Caki2 (cell line): ENCODE measurements at regions not wholly inside any gene's neighbourhood (a gene's known extent, or its start where the extent isn't known, plus 50 kb on each side); places are given as distances from the start of the nearest gene placed in this dataset.
"Not testable (repeated sequence)": the region's sequence is repeated elsewhere in the genome, so short reads cannot be mapped to it uniquely, and the experiment has no call there.

Source experiments
- DNase-seq: peaks from one replicate; pipeline ENCODE4 v3.0.0-alpha.2; 2015; ENCODE audit warnings: low read depth
- in situ Hi-C: cut with HindIII; loops from 2 replicates; pipeline ENCODE4 v1.10.0; 2016; ENCODE audit warnings: low sequenced_read_pairs, low pct_unique_long_range_greater_than_20kb, mixed read lengths

DNA sequence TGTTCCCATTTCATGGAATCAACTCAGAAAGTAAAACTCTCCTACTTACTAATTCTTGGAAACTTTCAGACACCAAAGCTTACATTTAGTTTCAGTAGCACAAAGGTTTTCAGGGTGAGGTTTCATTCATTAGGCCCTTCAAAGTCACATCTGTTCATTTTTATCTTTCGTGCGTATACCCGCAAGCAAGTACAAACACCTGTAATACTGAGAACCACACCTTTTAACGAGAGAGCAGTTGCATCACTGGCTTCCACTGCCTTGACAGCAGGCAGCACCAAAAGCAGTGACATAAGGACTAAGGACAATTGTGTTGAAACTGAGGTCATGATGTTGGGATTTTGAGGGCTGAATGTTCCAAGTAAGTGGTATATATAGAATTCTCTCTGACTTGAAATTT is 60.5 kb downstream of the GOLGA6L22 start:
- in situ Hi-C loops, DNase-seq: not testable (repeated sequence)

DNA sequence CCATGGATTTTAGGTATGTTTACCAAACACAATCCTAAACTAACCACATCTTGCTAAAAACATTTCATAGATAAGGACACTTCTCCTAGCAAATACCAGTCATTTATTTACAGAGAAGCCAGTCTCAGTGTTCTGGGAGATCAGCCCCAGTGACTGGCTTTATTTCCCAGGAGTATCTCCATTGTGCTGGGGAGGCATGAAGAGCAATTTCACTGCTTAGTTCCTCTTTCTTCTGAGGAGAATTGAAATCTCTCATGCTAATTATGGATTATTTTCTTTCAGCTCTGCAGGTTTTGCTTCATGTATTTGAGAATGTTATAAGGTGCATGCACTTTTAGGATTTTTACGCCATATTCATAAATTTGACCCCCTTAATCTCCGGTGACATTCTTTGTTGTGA is 67.8 kb downstream of the GOLGA6L22 start:
- in situ Hi-C loops, DNase-seq: not testable (repeated sequence)

DNA sequence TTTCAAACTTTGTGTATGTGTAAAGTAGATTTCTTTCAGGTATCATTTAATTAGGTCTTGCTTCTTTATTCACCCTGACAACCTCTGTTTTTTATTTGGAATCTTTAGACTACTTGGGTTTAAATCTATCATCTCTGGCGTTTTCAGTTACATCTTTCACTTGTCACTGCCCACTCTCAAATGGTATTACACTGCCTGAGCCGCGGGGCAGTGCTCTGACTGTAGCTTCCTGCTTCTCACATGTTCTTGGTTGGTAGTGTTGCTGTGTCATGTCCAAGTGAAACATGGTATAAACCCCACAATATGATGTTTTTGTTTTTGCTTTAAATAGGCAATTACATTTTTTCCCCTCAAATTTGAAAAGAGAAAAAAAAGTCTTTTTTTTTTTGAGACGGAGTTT is 68.3 kb downstream of the GOLGA6L22 start:
- DNase-seq, in situ Hi-C loops: not testable (repeated sequence)

DNA sequence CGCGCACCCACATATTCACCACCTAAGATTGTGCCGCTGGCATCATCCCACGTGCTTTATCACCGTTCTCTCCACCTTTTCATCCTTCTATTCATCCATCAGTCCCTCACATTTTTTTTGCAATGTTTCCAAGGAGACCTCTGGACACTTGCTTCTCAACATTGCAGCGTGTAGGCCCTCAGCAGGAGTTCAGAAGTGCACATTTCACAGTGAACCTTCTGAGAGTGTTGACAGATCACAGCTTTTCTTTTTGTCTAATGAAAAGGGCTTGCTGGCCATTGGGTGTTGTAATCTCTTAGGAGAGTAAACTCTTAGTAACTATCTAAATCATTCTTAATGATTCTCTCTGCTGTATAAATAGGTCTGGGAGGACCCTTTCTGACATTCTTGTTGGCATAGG is 70.5 kb downstream of the GOLGA6L22 start:
- in situ Hi-C loops, DNase-seq: not testable (repeated sequence)

DNA sequence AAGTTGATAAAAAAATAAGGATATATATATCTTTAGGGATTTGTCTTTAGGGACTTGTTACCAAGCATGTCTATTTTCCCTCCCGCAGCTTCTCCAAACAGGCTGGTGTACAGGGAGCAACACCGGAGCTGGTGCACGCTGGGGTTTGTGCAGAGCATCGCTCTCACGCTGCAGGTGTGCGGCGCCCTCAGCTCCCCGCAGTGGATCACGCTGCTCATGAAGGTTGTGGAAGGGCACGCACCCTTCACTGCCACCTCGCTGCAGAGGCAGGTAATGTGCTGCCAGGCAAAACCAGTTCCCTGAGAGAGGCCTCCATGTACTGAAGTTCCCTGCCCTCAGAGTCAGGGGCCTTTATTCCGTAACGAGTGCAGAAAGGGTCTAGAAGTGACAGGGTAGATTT is 101.0 kb downstream of the GOLGA6L22 start:
- DNase-seq, in situ Hi-C loops: not testable (repeated sequence)

DNA sequence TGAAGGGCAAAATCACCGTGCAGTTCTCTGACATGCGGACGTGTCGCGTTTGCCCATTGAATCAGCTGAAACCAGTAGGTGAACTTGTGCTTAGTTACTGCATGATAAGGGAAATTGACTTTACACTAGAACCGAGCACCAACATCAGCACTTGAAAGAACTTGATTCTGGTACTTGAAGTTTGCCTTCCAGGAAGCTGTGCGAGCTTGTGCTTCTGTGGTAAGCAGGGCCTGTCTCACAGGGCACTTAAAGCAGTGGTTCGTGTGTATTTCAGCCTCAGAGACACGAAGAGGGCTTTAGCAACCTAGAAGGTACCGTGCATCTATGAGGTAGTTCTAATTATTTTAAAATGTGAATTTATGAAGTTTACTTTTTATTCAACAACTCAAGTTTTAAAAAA is 103.0 kb downstream of the GOLGA6L22 start:
- DNase-seq, in situ Hi-C loops: not testable (repeated sequence)

DNA sequence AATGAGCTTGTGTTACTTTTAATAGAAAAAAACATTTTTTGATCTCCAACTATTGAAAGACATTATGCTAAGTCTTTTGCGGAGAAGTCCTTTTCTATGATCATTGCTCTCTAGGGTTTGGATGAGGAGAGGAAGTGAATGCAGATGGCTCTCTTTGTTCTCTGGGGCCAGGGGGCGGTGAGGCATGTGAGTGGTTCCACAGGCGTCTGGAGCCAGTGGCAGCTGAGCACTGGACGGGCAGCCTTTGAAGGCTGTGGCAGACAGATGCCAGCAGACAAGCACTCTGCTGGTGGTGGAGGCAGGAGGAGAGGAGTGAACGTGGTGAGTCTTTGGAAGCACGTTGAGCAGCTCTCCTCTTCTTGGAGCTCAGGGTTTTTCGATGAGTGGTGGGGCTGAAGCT is 107.8 kb downstream of the GOLGA6L22 start:
- DNase-seq, in situ Hi-C loops: not testable (repeated sequence)

DNA sequence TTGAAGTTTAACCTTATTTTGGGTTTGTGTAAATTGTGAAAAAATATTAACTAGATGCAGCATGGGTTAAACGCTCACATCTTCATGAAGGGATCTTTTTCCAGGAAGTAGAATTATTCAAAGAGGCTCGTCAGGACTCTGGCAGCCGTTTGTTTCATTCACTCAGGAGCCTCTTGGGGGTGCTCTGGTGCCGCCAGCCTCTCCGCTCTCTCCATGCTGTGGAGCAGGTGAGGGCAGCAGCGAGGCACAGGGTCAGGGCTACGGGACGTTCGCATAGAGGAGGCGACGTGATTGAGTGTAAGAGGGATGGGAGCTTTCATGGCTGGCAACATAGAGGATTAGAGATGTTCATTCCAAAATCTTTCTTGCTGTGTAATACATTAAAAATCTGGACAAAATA is 110.8 kb downstream of the GOLGA6L22 start:
- in situ Hi-C loops, DNase-seq: not testable (repeated sequence)

DNA sequence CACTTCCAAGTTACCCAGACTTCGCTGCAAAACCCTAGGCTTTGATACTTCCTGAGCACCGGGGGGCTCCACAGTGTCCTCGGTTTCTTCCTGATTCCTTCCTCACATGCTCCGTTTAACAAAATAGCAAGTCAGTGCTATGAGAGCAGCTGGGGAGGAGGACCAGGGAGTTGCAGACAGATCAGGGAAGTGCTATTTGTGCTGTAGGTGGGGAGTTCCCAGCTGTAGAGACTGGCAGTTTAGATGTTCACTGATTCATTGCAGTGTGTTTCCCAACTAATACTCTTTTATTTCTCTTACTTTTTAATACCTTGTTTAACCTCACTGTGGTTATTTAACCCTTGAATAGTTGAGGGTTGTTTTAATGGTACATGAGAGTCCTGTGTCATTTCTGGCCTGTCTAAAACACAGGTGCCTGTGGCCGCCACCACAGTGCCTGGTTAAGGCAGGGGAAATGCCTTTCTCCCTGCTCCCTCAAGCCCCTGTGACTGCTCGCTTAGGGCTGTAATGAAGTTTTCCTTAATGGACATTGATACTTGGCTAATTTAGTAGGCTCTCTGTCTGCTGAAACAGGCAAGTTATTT is 113.5 kb downstream of the GOLGA6L22 start:
- in situ Hi-C loops, DNase-seq: not testable (repeated sequence)

DNA sequence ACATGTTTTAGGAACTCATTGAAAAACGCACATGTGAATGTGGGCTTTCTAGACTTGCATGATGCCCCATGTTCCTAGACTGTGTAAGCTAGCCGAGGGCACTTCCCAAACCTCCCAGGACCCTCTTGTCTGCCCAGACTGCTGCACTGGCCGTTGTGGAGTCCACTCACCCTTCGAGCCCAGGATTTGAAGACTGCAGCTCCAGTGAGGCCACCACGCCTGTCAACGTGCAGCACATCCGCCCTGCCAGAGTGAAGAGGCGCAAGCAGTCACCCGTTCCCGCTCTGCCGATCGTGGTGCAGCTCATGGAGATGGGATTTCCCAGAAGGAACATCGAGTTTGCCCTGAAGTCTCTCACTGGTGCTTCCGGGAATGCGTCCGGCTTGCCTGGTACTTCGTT is 114.1 kb downstream of the GOLGA6L22 start:
- DNase-seq, in situ Hi-C loops: not testable (repeated sequence)

DNA sequence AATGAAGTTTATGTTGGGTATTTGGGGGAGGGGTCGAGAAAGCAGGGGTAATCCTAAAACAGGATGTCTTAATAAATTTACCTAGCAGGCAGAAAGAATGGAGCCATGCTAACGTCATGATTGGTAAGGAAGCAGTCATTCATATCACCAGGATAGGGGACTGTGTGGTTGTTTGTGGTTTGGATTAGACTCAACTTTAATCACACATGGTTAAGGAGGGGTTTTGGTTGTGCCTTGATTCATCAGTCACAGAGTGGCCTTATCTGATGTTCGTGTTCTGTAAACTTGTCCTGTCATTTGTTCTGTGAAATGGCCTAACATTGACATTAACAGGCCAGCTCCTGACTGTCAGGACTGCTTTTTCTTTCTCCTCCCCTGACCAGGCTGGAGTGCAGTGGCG is 119.1 kb downstream of the GOLGA6L22 start:
- in situ Hi-C loops, DNase-seq: not testable (repeated sequence)

DNA sequence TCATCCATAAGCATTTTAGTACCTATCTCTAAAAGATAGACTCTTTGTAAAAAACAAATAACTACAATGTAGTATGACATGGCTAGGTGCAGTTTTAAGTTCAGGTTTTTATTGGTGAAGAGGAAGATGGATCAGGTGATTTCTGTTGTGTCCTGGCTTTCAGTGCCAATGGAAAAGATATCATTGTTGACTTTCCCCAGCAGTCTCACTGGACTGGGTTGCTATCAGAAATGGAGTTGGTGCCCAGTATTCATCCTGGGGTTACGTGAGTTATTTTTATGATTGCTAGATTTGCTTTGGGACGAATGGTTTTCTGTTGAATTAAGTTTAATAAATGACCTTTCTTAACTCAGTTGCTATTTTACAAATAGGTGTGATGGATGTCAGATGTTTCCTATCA is 120.5 kb downstream of the GOLGA6L22 start:
- in situ Hi-C loops, DNase-seq: not testable (repeated sequence)

DNA sequence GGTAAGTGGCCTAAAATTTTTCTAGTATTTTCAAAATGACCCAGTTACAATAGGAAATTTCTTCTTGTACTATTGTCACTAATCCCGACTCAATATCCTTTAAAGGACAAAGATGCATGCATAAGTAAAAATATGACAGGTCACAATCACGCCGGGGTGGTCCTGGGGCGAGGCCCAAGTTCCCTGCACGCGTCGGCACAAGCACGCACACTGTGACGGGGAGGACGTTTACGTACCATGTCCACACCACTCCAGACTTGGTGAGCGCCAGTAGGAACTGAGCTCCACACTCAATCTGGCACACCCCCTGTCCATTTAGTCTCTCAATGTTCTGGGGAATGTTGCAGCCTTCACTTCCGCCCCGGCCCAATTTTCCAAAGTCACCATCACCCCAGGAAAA is 128.7 kb downstream of the GOLGA6L22 start:
- DNase-seq, in situ Hi-C loops: not testable (repeated sequence)

DNA sequence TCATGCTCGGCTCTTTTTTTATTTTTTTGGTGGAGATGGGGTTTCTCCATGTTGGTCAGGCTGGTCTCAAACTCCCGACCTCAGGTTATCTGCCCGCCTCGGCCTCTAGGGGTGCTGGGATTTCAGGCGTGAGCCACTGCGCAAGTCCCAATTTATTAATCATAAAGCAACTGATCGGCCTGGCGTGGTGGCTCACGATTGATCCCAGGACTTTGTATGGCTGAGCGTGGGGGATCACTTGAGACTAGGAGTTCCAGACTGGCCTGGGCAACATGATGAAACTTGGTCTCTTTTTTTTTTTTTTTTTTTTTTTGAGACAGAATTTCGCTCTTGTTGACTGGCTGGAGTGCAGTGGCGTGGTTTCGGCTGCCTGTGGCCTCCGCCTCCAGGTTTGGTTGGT is 139.8 kb downstream of the GOLGA6L22 start:
- in situ Hi-C loops, DNase-seq: not testable (repeated sequence)

DNA sequence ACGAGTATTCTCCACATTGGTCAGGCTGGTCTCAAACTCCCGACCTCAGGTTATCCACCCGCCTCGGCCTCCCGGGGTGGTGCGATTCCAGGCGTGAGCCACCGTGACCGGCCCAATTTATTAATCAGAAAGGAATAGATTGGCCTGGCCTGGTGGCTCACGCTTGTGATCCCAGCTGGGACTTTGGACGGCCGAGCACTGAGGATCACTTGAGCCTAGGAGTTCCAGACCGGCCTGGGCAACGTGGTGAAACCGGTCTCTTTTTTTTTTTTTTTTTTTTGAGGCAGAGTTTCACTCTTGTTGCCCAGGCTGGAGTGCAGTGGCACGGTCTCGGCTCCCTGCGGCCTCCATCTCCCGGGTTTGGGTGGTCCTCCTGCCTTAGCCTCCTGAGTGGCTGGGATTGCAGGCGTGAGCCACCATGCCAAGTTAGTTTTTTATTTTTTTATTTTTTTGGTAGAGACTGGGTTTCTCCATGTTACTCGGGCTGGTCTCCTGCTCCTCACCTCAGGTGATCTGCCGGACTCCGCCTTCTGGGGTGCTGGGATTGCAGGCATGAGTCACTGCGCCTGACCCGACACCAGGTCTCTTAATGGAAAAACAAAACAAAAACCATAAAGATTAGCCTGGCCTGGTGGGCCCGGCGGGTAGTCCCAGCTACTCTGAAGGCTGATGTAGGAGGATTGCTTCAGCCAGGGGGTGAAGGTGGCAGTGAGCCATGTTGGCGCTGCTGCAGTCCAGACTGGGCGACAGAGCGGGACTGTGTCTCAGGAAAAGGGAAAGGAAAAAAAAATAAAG is 141.0 kb downstream of the GOLGA6L22 start:
- DNase-seq, in situ Hi-C loops: not testable (repeated sequence)

DNA sequence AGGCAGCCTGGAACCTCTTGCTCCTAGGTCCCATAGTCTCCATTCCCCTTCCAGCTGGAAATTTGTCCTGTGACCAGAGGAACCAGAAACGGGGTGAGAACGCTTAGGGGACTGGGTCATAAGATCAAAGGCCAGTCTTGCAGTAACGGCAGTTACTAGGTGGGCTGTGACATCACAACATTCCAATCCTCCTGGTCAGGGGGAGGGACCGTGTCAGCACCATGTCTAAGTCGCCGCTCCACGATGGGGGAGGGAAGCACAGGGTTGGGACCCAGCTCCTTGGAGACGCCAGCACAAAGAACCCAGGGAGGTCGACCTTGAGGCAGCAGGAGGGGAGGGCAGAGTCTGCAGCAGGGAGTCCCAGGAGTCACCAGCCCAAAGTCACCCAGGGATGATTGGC is 158.3 kb downstream of the GOLGA6L22 start:
- in situ Hi-C loops, result not testable (repeated sequence)
- DNase-seq, result peak; percentile 26

DNA sequence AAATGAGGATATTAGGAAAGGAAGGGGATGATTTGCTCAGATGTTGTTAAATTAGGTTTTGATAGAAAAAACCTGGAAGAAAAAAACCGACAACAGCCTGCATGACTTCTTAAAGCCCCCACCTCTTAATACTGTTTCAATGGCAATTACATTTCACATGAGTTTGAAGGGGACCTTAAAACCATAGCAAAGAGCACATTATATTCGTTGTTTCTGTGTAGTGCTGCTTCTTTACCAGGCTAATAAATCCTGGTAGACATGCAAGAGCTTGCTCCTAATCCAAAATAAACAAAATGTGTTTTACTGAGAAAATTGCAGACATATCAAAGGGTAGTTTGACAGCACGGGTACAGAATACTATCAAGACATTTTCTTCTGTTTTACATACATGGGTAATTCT is 154.7 kb upstream of the NIPA1 start:
- in situ Hi-C loops, DNase-seq: not testable (repeated sequence)

DNA sequence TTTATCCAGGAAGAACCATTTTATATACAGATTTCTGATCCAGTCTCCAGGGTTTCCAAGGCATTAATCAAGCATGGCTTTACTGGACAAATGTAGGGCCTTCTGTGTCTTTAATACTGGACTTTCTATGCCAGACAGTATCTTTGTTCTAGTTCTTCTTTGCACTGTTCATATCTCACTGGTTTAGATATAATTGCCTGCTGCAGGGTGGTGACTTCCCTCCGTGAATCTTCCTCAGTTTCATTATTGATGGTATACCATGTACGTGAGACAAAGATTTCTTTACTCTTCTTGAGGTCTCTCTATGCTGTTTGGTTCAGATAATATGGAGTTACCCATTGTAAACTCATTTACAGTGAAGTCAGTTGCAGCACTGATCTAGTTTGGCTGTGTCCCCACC is 146.5 kb upstream of the NIPA1 start:
- DNase-seq, in situ Hi-C loops: not testable (repeated sequence)

DNA sequence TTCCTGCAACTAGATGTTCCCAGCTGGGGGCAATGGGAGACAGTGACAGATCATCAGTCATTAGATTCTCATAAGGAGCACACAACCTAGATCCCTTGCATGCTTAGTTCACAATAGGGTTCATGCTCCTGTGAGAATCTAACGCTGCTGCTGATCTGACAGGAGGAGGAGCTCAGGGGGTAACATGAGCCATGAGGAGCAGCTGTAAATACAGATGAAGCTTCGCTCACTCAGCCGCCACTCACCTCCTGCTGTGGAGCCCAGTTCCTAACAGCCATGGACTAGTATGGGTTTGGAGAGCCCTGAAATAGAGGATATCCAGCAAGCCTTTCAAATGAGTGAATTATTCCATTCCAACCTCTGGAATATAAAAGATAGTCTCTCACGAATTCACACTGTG is 137.0 kb upstream of the NIPA1 start:
- DNase-seq, in situ Hi-C loops: not testable (repeated sequence)

DNA sequence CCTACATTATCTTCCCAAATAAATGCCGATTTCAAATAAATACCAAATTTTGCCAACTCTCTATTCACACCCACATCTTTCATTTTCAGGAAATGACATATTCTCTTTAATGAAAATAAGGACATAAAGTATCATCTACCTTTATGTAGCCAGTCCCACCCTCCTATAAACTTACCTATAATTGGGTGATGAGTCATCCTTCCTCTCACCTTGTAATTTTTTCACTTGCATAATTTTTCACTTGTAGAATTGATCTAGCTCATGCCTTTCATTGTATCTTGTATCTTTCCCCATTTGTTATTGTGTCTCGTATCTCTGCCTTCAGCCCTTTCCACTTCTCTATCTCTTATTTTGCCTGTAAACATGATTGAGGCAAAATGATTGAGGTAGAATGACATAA is 135.3 kb upstream of the NIPA1 start:
- in situ Hi-C loops, DNase-seq: not testable (repeated sequence)
